ENCODE measurements at regions not wholly inside any gene's neighbourhood (a gene's known extent, or its start where the extent isn't known, plus 50 kb on each side); places are given as distances from the start of the nearest gene placed in this dataset.

GRCh38 chr3:144433006-144433405 is 461.4 kb downstream of the DIPK2A start:
- Histone ChIP-seq H3K27ac (no peak overlapping the region), H3K27me3 (no peaks in the 10 kb centered on the region), H3K36me3 (no peaks in the 10 kb centered on the region), H3K9me3 (no peaks in the 10 kb centered on the region), H3K4me3 (no peak overlapping the region), H3K4me1 (no peaks in the 10 kb centered on the region)
- no peak for ATAC-seq
- no peak for TF ChIP-seq CTCF (IDR thresholded peaks at IDR 0.05)
- 54 to 74% methylated on average over 1 of the region's 1 CpG for WGBS, 2 donors
- intact Hi-C loops (cut with DNase I) = no loop called here
- no peak for DNase-seq
- no peak for FAIRE-seq

GRCh38 chr3:144437989-144438388 is 466.4 kb downstream of the DIPK2A start:
- intact Hi-C loops (cut with DNase I) = no loop called here
- no peak overlapping the region for H3K4me3 ChIP-seq
- DNase-seq (no peak), FAIRE-seq (no peak), ATAC-seq (no peak)
- no peak for TF ChIP-seq CTCF (IDR thresholded peaks at IDR 0.05)
- H3K27ac ChIP-seq = no peak overlapping the region
- H3K9me3 ChIP-seq = no peaks in the 10 kb centered on the region
- no peaks in the 10 kb centered on the region for H3K27me3 ChIP-seq
- no peaks in the 10 kb centered on the region for H3K4me1 ChIP-seq
- no peaks in the 10 kb centered on the region for H3K36me3 ChIP-seq
- WGBS, 2 donors = 68 to 72% methylated on average over 3 of the region's 3 CpGs

GRCh38 chr3:144444061-144444460 is 472.4 kb downstream of the DIPK2A start:
- WGBS, 2 donors = 82 to 88% methylated on average over 2 of the region's 2 CpGs
- FAIRE-seq (no peak), DNase-seq (no peak), ATAC-seq (no peak)
- H3K27me3 ChIP-seq = no peaks in the 10 kb centered on the region
- TF ChIP-seq CTCF (IDR thresholded peaks at IDR 0.05) = no peak
- H3K9me3 ChIP-seq = no peaks in the 10 kb centered on the region
- intact Hi-C loops (cut with DNase I) = no loop called here
- H3K4me1 ChIP-seq = no peaks in the 10 kb centered on the region
- H3K36me3 ChIP-seq = no peaks in the 10 kb centered on the region
- H3K27ac ChIP-seq = no peak overlapping the region
- no peak overlapping the region for H3K4me3 ChIP-seq

- H3K4me3 ChIP-seq = no peak overlapping the region
- intact Hi-C loops (cut with DNase I) = no loop called here
- no peaks in the 10 kb centered on the region for H3K9me3 ChIP-seq
- TF ChIP-seq CTCF (IDR thresholded peaks at IDR 0.05) = no peak
- ATAC-seq = no peak
- no peak for DNase-seq
- no peak for FAIRE-seq
- no peak overlapping the region for H3K27ac ChIP-seq
- 79 to 80% methylated on average over 4 of the region's 4 CpGs for WGBS, 2 donors
- no peaks in the 10 kb centered on the region for H3K36me3 ChIP-seq
- H3K27me3 ChIP-seq = no peaks in the 10 kb centered on the region
- H3K4me1 ChIP-seq = no peaks in the 10 kb centered on the region
Measured at GRCh38 chr3:144444546-144444945, 472.9 kb downstream of the DIPK2A start.

- no peak for FAIRE-seq
- WGBS, 2 donors = 75 to 85% methylated on average over 5 of the region's 5 CpGs
Measured at GRCh38 chr3:144455841-144456440, 484.3 kb downstream of the DIPK2A start.

More at GRCh38 chr3:144455841-144456440, 484.3 kb downstream of the DIPK2A start:
- DNase-seq = no peak
- H3K36me3 ChIP-seq = no peaks in the 10 kb centered on the region
- H3K4me3 ChIP-seq = no peak overlapping the region
- H3K27me3 ChIP-seq = no peaks in the 10 kb centered on the region
- H3K27ac ChIP-seq = no peak overlapping the region
- no peaks in the 10 kb centered on the region for H3K4me1 ChIP-seq
- no peak for ATAC-seq
- no peaks in the 10 kb centered on the region for H3K9me3 ChIP-seq
- intact Hi-C loops (cut with DNase I) = no loop called here
- no peak for TF ChIP-seq CTCF (IDR thresholded peaks at IDR 0.05)
